ENCODE measurements at regions not wholly inside any gene's neighbourhood (a gene's known extent, or its start where the extent isn't known, plus 50 kb on each side); places are given as distances from the start of the nearest gene placed in this dataset.

DNA sequence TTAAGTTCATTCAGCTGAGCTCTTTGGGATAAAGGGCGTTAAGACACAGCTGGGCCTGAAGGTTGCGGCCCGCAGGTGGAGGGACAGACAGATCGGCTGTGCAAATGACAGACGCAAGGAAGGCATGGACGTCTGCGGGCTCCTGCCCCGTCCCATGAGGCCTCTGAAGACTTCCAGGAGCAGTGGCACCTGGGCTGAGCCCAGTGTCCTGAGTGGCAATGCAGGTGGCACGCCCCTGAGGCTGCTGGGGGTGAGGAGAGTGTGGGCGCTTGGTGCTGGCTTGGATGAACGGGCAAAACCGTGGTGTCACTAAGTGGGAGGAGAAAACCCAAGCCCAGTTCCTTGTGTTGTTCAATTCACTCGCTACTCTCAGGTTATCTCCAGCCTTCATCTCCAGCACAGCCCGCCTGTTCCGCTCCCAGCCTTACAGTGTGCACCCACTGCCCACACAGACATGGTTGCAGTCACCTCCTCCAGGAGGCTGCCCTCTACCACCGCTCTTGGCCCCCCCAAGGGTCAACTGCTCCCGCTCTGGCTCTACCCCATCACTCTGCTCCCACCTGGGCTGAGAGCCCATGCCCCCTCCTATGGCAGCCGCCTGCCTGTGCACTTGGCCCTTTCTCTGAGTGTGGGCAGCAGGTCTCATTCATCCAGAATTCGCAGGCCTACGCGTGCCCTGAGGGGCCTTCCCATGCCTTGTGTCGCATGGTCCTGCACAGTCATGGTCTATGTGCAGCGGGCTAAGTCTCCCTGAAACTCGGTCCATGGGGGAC is 50.3 kb downstream of the PTGR3 start:
- no peak for DNase-seq (ENCODE audit: low spot score)
- intact Hi-C loops (cut with DNase I) = no loop called here

DNA sequence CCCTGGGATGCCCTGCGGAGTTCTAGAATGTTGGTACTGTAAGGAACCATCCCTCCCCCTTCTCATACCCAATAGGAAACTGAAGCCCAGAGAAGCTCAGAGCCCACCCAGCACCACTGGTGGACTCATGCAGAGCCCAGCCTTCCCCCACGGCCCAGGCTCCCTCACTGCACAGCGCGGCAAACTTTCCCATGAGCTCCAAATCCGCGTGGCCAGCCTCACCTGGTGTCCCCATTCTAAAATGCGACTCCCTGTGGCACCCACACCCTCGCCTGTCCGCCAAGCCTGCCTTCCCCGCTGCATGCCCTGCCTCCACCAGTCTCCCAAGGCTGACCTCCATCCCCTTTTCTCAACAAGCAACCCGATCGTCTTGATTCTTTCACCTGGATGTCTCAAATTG is 51.1 kb downstream of the PTGR3 start:
- intact Hi-C loops (cut with DNase I) = no loop called here

DNA sequence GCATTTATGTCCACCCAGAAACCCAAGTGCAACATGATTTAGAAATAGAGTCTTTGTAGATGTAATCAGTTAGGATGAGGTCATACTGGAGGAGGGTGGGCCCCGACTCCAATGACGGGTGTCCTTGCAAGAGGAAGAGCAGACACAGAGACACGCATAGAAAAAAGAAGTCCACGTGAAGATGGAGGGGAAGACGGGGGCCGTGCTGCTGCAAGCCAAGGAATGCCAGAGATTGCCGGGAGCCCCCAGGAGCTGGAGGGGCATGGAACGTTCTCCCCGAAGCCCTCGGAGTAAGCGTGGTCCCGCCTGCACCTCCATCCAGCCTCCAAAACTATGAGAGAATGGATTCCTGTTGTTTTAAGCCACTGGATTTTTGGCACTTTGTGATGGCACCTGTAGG is 51.6 kb downstream of the PTGR3 start:
- no peak for DNase-seq (ENCODE audit: low spot score)
- intact Hi-C loops (cut with DNase I) = no loop called here

More for the DNA sequence above, 51.1 kb downstream of the PTGR3 start:
- DNase-seq (ENCODE audit: low spot score) = no peak

DNA sequence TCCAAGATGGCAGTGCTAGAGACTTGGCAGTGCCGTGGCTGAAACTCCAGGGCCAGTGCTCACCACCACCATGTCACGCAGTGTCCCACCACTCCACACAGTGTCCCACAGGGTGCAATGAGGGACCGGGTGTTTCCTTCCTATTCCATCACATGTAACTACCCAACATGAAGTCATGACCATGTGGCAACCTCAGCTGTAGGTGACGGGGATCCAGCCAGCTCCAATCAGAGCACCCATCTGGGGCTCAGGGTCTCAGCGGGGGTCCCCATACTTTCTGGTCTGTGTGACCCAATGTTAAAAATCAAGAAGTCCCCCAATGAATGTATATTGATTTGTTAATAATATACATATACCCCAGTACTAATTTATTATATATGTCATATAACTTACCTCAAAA is 52.1 kb downstream of the PTGR3 start:
- no peak for DNase-seq (ENCODE audit: low spot score)
- intact Hi-C loops (cut with DNase I) = no loop called here

DNA sequence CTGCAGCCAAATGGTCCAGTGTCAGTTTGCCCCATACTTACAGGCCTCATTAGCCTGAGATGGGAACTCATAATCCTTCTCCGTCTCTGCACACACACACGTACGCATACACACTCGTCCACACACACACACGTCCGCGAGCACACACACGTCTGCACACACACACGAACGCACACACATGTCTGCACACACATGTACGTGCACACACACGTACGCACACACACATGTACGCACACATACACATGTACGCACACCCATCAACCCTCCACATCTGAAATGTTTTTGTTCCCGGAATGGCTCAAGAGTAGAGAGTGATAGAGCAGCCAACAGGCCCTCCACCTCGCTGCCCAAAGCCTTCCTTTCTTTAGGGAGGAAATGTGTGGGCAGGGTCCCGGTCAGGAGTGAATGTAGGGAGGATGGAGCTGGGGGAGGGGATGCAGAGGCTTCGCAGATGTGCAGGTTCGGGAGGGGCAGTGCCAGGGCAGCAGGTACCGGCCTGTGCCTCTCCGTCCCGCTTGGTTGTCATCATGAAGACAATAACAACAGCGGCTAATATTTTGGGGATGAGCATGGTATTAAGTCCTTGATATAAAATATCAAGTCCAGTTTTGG is 52.7 kb downstream of the PTGR3 start:
- no peak for DNase-seq (ENCODE audit: low spot score)
- intact Hi-C loops (cut with DNase I) = no loop called here

DNA sequence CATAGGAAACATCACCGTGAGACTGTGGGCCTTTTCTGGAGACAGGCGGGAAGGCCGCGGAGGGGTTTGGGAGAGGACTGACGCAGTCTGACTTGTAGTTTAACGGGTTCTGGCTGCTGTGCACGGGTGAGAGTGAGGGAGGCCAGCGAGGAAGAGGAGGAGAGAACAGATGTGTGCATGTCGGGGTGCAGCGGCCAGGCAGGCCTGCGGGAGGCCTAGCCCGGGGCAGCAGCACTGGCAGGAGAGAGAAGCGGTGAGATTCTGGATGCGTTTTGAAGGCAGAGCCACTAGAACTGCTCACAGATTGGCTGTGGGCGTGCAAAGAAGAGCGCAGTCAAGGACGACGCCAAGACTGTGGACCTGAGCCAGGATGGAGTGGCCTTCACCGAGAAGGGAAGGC is 53.9 kb downstream of the PTGR3 start:
- no peak for DNase-seq (ENCODE audit: low spot score)
- intact Hi-C loops (cut with DNase I) = no loop called here

DNA sequence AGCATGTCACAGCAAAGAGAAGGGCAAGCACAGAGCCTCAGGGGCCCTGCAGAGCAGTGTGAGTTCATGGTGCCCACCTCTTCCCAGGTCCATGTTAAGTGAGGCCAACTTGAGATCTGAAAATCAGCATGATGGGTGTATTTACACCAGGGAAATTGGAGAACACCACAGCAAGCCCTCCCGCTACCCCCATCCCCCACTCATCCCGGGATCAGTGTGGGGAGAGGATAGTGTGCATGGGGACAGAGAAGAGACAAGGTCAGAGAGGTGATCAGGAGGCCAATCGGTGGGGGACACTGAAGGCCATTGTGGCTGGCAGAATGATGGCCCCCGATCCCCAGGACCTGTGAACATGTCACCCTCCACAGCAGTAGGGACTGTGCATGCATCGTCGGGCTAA is 54.7 kb downstream of the PTGR3 start:
- DNase-seq (ENCODE audit: low spot score) = no peak
- intact Hi-C loops (cut with DNase I) = no loop called here

DNA sequence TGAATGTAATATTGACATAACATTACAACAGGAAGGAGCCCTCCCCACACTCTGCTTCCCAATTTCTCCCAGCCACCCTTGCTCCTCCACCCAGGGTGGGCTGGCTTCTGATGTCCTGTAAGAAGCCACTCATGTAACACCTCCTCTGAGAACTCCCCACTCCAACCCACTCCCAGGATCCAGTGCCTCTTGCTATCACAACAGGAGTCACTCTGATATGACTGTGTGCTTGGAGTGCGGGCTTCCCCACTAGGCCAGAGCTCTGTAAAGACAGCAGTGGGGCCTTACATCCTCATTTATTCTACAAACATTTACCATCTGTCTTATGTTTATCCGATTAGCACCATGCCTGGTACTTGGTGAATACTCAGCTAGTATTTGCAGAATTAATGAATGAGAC is 65.1 kb downstream of the PTGR3 start:
- DNase-seq (ENCODE audit: low spot score) = peak; percentile 10
- intact Hi-C loops (cut with DNase I) = no loop called here

DNA sequence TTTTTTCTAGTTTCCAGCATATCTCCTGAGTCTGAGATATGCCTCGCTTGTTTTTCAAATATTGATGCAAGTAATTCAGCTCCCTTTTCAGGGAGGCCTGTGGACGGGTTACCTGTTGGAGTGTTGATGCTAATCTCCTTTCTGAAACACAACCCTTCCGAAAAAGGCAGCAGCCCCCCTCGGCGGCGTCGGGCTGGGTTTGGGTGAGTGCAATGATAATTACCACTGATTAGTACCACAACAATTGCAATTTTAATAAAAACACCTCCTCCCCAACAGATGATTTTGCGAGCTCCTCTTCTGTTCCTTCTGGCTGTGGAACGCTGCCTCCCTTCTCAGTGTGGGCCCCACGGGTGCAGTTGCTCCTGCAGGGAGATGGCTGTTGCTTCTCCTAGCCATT is 66.3 kb downstream of the PTGR3 start:
- intact Hi-C loops (cut with DNase I) = no loop called here
- peak; percentile 44 for DNase-seq (ENCODE audit: low spot score)

DNA sequence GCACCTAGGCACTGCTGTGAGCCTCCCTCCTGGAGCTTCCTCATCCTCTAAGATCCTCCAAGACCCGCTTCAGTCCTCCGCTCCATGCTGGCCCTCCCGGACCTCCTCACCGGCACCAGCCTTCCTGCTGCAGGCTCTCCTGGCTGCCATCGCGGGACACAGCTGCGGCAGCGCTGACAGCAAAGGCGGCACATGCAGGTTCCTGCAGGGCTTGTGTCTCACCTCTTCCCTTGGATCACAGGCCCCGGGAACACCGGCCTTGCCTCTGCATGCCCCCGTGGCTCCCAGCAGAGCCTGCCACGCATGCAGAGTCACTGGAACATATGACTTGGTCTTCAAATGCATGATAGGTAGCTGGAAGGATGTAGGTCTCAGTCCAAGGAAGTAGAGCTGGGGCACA is 67.2 kb downstream of the PTGR3 start:
- DNase-seq (ENCODE audit: low spot score) = peak; percentile 62
- intact Hi-C loops (cut with DNase I) = no loop called here

DNA sequence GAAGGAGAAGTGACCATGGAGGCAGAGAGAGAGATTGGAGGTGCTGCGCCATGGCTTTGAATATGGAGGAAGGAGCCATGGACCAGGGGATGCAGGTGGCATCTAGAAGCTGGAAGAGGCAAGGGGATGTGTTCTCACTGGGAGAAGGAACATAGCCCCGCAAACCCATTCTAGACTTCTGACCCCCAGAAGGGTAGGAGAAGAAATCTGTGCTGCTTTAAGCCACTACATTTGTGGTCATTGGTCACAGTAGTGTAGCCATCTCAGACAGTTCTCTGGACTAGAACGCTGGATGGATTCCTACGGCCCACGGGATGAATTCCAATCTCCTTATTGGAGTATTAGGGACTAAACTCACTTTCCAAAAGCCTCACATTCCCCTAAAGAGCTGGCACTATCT is 67.8 kb downstream of the PTGR3 start:
- peak; percentile 14 for DNase-seq (ENCODE audit: low spot score)
- intact Hi-C loops (cut with DNase I) = no loop called here

DNA sequence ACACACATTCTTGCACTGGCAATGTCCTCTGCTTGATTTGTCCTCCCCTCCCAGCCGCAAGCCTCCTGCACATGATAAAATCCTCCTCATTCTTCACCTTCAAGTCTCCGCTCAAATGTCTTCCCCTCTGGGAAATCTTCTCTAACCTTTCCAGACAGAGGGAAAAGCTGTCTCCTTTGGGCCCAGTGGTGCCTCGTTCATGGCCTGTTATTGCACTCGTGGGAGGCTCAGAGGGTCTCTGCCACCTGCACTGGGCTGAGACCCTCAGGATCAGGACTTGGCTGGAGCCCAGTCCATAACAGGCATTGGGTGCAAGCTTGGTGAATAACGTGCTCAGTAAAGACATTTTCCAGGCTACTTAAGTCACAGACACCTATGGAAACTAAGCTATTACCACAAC is 68.6 kb downstream of the PTGR3 start:
- peak; percentile 14 for DNase-seq (ENCODE audit: low spot score)
- intact Hi-C loops (cut with DNase I) = no loop called here

DNA sequence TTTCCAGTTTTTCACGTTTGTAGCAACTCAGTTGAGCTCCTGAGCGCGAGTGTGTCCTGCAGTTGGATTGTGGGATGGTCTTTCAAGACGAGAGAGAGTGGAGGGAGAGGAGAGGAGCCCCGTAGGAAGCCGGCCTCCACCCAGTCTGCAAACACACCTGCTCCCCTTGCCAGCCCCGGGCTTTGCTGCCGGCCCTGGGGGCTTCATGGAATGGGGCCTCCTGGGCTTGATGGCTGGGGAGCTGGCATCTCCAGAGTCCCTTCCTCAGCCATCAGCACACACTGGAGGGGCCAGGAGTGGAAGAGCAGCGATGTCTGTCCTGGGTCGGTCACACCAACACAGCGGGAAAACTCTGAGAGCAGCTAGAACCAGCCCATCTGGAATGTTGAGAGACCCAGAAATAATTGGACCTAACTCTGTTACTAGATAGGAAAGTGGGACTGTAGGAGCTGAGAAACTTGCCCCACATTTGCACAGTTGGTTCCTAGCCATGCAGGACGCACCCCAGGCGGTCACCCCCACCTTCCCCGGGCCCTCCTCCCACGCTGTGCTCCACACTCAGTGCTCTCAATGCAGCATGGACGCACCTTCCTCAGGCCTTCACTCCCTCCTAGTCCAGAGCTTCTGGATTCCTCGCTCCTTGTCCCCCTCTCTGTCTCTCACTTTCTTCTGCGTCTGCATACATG is 69.6 kb downstream of the PTGR3 start:
- intact Hi-C loops (cut with DNase I) = no loop called here
- peak; percentile 67 for DNase-seq (ENCODE audit: low spot score)

DNA sequence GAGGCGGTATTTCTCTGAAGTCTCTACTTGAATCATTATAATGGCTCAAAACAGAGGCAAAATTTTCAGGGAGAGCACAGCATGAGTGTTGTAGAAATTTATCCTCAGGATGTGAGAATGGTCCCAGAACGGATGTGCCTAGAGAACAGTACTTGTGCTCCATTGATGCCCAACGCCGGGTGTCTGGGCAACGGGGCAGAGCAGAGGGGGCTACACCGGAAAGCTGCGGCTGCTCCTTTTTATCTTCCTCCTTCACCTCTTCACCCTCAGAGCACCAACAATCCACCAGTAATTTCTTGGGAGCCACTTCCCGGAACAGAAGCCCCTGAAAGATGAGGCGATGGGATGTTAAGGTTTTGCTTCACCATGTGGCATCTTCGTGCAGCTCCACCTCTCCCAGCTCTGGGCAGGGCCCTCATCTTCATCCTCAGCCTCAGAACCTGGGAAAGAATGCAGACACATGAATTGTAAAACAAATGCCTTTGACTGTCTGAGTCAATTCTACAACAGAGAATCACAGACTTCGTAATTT is 71.5 kb downstream of the PTGR3 start:
- intact Hi-C loops (cut with DNase I) = no loop called here
- peak; percentile 20 for DNase-seq (ENCODE audit: low spot score)

DNA sequence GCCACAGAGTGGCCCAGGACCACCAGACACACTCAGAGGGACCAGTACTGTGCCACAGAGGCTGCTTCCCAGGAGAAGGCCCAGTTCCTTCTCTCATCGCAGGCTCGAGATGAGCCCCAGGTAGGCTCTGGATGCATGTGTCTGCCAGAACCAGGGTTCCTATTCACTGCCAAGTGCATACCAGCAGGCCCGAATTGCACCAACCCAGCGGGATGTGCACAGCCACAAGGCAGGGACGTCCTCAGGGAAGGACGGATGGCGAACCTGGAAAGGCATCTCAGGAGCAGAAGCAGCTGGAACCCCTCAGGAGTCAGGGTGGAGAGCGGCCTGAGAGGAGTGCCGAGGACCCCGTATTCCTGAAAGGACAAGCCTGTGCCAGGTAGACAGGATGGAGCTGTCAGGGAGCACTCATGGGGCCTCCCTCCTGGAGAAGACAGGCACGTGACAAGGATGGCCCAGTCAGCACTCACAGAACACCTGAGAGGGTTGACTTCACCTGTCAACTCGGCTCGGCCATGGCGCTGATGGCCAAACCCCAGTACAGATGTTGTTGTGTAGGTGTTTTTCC is 73.7 kb downstream of the PTGR3 start:
- intact Hi-C loops (cut with DNase I) = no loop called here
- DNase-seq (ENCODE audit: low spot score) = peak; percentile 55

DNA sequence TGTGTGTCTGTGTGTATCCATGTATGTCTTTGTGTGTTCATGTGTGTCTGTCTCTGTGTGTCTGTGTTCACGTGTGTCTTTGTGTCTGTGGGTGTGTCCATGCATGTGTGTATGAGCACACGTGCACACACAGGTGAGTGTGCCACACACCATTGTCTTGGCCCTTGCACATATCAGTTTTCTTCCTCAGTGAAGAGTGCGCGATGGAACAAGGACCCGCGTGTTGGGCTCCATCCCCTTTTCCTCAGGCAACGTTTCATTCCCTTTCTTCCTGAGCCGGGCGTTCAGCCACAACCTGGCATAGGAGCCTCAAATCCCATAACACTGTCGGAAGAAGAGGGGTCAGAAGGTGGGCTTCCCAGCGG is 74.3 kb downstream of the PTGR3 start:
- intact Hi-C loops (cut with DNase I) = no loop called here
- no peak for DNase-seq (ENCODE audit: low spot score)

DNA sequence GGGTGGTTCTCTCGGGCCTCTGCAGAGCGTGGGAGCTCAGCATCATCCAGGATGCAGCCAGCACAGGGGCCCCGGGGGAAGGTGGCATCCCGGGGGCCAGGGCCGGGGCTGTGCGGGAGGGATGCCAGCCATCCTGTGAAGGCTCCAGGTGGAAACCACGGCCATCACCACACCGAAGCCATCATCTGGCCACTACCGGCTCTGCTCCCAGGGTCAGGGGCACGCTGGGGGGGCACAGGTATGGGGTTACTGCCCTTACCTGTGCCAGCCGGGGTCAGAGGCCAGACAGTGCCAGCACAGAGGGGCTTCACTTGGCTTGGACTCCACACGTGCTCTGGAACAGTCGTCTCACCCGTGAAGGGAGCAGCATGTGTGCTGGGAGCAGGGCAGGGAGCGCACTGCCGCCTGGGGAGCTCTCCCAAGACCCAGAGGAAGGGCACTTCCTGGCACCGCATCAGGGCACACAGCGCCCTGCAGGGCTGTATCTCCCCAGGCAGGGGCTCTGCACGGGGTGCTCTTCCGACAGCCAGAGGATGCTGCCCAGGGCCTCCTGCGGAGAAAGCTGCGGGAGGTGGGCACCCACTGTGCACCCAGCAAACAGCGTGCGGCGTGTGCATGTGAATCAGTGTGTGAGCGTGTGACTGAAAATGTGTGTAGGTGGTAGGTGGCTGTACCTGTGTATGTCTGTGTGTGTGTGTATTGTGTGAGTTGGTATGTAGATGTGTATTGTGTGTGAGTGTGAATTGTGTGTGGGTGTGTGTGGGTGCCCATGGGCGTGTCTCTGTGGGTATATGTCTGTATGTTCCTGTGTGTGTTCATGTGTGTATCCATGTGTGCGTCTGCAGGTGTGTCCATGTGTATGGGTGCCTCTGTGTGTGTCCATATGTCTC is 75.0 kb downstream of the PTGR3 start:
- DNase-seq (ENCODE audit: low spot score) = peak; percentile 62
- intact Hi-C loops (cut with DNase I) = no loop called here

DNA sequence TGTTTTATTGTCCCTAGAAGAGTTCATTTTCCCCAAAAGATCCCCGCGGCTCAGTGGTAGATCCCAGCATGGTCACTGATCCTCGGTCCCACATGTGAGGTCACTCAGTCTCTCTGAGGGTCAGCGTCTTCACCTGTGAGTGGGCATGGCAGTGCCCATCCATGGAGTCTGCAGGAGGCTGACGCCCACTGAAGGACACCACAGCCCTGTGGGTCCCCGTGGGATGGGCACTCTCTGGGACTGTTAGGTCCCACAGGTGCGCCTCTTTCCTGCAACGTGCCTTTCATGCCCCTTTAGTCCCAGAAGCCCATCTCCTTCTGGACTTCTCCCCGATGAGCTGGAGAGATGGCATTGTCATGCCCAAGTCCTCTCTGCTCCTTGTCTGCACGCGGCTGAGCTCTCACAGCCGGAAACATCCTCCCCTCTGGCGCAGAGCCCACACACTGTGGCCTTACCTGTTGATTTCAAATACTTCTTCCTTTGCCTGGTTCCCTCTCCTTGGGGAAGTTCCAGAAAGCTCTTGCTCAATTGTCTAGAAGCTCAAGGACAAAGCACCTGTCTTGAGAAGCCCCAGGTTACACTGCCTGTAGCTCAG is 75.9 kb downstream of the PTGR3 start:
- DNase-seq (ENCODE audit: low spot score) = peak; percentile 60
- intact Hi-C loops (cut with DNase I) = no loop called here

All from cardiac septum (tissue), 1 donor.